Neural cell (in vitro differentiated cells): ENCODE measurements at regions not wholly inside any gene's neighbourhood (a gene's known extent, or its start where the extent isn't known, plus 50 kb on each side); places are given as distances from the start of the nearest gene placed in this dataset.

Source experiments
- H2AFZ ChIP-seq: fragments of 200-600, 300-800 bp; sonication (generic), shearing (Covaris generic); 2 replicates; pipeline ENCODE4 v1.6.0; 2014; ENCODE audit warnings: low read depth, mild to moderate bottlenecking, antibody characterized with exemption, low read length, moderate library complexity
- H3F3A ChIP-seq: fragments of 200-600 bp; shearing (Covaris generic); 2 replicates; pipeline ENCODE4 v1.6.1; 2016; ENCODE audit warnings: mild to moderate bottlenecking, moderate library complexity, mixed read lengths, antibody characterized with exemption, low read length; ENCODE audit not compliant: insufficient read depth, poor library complexity, severe bottlenecking
- H3K27ac ChIP-seq: fragments of 200-600, 300-800 bp; sonication (generic), shearing (Covaris generic); 2 replicates; pipeline ENCODE4 v1.5.1; 2014; ENCODE audit warnings: mild to moderate bottlenecking, low read length, moderate library complexity
- H3K27me3 ChIP-seq: fragments of 300-800, 200-600 bp; sonication (generic), shearing (Covaris generic); 2 replicates; pipeline ENCODE4 v1.6.0; 2014; ENCODE audit warnings: mild to moderate bottlenecking, low read depth, low read length, moderate library complexity; ENCODE audit not compliant: insufficient read depth
- H3K36me3 ChIP-seq: fragments of 300-800, 200-600 bp; sonication (generic), shearing (Covaris generic); 2 replicates; pipeline ENCODE4 v1.5.1; 2014; ENCODE audit warnings: mild to moderate bottlenecking, antibody characterized with exemption, low read length, moderate library complexity; ENCODE audit not compliant: insufficient read depth
- H3K4me2 ChIP-seq: fragments of 300-800, 200-600 bp; sonication (generic), shearing (Covaris generic); 2 replicates; pipeline ENCODE4 v1.6.0; 2014; ENCODE audit warnings: mild to moderate bottlenecking, low read length
- H3K4me3 ChIP-seq: fragments of 300-800, 200-600 bp; sonication (generic), shearing (Covaris generic); 2 replicates; pipeline ENCODE4 v1.5.1; 2014; ENCODE audit warnings: mild to moderate bottlenecking, low read length, moderate library complexity
- H3K79me2 ChIP-seq: fragments of 200-600 bp; shearing (Covaris generic); replicated peaks from 2 replicates; pipeline ENCODE4 v1.6.0; 2014; ENCODE audit warnings: mild to moderate bottlenecking, low read length, moderate library complexity; ENCODE audit not compliant: insufficient read depth
- H3K9ac ChIP-seq: fragments of 300-800, 200-600 bp; sonication (generic), shearing (Covaris generic); 2 replicates; pipeline ENCODE4 v1.6.1; 2016; ENCODE audit warnings: mild to moderate bottlenecking, low read length, mixed read lengths
- H3K9me2 ChIP-seq: fragments of 200-600 bp; shearing (Covaris generic); 2 replicates; pipeline ENCODE4 v1.6.1; 2016; ENCODE audit warnings: mild to moderate bottlenecking, low read length, mixed read lengths; ENCODE audit not compliant: insufficient read depth
- H3K9me3 ChIP-seq: fragments of 200-600, 300-800 bp; sonication (generic), shearing (Covaris generic); 2 replicates; pipeline ENCODE4 v1.6.1; 2016; ENCODE audit warnings: mild to moderate bottlenecking, mixed run types, low read length, moderate library complexity, mixed read lengths
- H4K20me1 ChIP-seq: fragments of 200-600 bp; shearing (Covaris generic); 2 replicates; pipeline ENCODE4 v1.6.1; 2016; ENCODE audit warnings: mild to moderate bottlenecking, mixed run types; ENCODE audit not compliant: insufficient read depth
- EP300 ChIP-seq: fragments of 450-650 bp; conservative IDR thresholded peaks from 2 replicates; pipeline ENCODE4 v1.6.1; 2014; ENCODE audit warnings: antibody characterized with exemption, mild to moderate bottlenecking, moderate library complexity; ENCODE audit not compliant: poor library complexity, severe bottlenecking
- EZH2 ChIP-seq: fragments of 200-600, 300-800 bp; shearing (Covaris generic), sonication (generic); IDR thresholded peaks from 2 replicates; pipeline ENCODE4 v1.6.1; 2014; ENCODE audit warnings: antibody characterized with exemption, low read length, borderline replicate concordance, mild to moderate bottlenecking; ENCODE audit not compliant: insufficient read depth, poor library complexity, severe bottlenecking
- MXI1 ChIP-seq: fragments of 450-650 bp; conservative IDR thresholded peaks from 2 replicates; pipeline ENCODE4 v1.6.1; 2014; ENCODE audit warnings: antibody characterized with exemption, mild to moderate bottlenecking; ENCODE audit not compliant: poor library complexity, severe bottlenecking
- POLR2AphosphoS5 ChIP-seq: IDR thresholded peaks from 2 replicates; pipeline ENCODE4 v1.6.1; 2012
- RAD21 ChIP-seq: fragments of 450-650 bp; conservative IDR thresholded peaks from 2 replicates; pipeline ENCODE4 v1.6.1; 2014; ENCODE audit warnings: antibody characterized with exemption, mild to moderate bottlenecking, moderate library complexity
- SMC3 ChIP-seq: fragments of 450-650 bp; conservative IDR thresholded peaks from 2 replicates; pipeline ENCODE4 v1.6.1; 2014; ENCODE audit warnings: antibody characterized with exemption, mild to moderate bottlenecking, moderate library complexity; ENCODE audit not compliant: poor library complexity
- TAF1 ChIP-seq: IDR thresholded peaks from 2 replicates; pipeline ENCODE4 v1.6.1; 2012; ENCODE audit warnings: low read depth
- TF ChIP-seq, protein P1 (sequence below): IDR thresholded peaks from 2 replicates; pipeline ENCODE4 v1.6.1; 2012; ENCODE audit warnings: borderline replicate concordance
- TF ChIP-seq, protein P2 (sequence below): fragments of 450-650 bp; IDR thresholded peaks from 2 replicates; pipeline ENCODE4 v1.5.1; 2014; ENCODE audit warnings: antibody characterized with exemption, mild to moderate bottlenecking, moderate library complexity; ENCODE audit not compliant: poor library complexity, severe bottlenecking

- Histone ChIP-seq H3K9me3 (no peaks in the 10 kb centered on the region), H2AFZ (no peak overlapping the region), H3K9ac (no peak overlapping the region), H3K4me3 (no peak overlapping the region), H3K79me2 (no peaks in the 10 kb centered on the region), H3K36me3 (no peaks in the 10 kb centered on the region), H3K4me2 (no peak overlapping the region), H3K27ac (no peak overlapping the region), H3K27me3 (no peaks in the 10 kb centered on the region), H3F3A (no peaks in the 10 kb centered on the region), H3K9me2 (no peaks in the 10 kb centered on the region), H4K20me1 (no peaks in the 10 kb centered on the region)
- TF ChIP-seq SMC3 (no peak), EP300 (no peak), POLR2AphosphoS5 (no peak), RAD21 (no peak), MXI1 (no peak), TAF1 (no peak), EZH2 (no peak)
- TF ChIP-seq, protein P1, sequence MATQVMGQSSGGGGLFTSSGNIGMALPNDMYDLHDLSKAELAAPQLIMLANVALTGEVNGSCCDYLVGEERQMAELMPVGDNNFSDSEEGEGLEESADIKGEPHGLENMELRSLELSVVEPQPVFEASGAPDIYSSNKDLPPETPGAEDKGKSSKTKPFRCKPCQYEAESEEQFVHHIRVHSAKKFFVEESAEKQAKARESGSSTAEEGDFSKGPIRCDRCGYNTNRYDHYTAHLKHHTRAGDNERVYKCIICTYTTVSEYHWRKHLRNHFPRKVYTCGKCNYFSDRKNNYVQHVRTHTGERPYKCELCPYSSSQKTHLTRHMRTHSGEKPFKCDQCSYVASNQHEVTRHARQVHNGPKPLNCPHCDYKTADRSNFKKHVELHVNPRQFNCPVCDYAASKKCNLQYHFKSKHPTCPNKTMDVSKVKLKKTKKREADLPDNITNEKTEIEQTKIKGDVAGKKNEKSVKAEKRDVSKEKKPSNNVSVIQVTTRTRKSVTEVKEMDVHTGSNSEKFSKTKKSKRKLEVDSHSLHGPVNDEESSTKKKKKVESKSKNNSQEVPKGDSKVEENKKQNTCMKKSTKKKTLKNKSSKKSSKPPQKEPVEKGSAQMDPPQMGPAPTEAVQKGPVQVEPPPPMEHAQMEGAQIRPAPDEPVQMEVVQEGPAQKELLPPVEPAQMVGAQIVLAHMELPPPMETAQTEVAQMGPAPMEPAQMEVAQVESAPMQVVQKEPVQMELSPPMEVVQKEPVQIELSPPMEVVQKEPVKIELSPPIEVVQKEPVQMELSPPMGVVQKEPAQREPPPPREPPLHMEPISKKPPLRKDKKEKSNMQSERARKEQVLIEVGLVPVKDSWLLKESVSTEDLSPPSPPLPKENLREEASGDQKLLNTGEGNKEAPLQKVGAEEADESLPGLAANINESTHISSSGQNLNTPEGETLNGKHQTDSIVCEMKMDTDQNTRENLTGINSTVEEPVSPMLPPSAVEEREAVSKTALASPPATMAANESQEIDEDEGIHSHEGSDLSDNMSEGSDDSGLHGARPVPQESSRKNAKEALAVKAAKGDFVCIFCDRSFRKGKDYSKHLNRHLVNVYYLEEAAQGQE: no peak
- TF ChIP-seq, protein P2, sequence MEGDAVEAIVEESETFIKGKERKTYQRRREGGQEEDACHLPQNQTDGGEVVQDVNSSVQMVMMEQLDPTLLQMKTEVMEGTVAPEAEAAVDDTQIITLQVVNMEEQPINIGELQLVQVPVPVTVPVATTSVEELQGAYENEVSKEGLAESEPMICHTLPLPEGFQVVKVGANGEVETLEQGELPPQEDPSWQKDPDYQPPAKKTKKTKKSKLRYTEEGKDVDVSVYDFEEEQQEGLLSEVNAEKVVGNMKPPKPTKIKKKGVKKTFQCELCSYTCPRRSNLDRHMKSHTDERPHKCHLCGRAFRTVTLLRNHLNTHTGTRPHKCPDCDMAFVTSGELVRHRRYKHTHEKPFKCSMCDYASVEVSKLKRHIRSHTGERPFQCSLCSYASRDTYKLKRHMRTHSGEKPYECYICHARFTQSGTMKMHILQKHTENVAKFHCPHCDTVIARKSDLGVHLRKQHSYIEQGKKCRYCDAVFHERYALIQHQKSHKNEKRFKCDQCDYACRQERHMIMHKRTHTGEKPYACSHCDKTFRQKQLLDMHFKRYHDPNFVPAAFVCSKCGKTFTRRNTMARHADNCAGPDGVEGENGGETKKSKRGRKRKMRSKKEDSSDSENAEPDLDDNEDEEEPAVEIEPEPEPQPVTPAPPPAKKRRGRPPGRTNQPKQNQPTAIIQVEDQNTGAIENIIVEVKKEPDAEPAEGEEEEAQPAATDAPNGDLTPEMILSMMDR: no peak
Observed at GRCh38 chr6:6924708-6925107, 183.1 kb upstream of the RREB1 start.

GRCh38 chr6:6925391-6926164 is 182.2 kb upstream of the RREB1 start:
- no peaks in the 10 kb centered on the region for H4K20me1 ChIP-seq
- no peak overlapping the region for H3K27ac ChIP-seq
- H3K79me2 ChIP-seq: no peaks in the 10 kb centered on the region
- H3K4me2 ChIP-seq: no peak overlapping the region
- no peak overlapping the region for H3K9ac ChIP-seq
- H3K9me3 ChIP-seq: no peaks in the 10 kb centered on the region
- TF ChIP-seq, protein P2: no peak
- TF ChIP-seq RAD21 (no peak), POLR2AphosphoS5 (no peak), MXI1 (no peak), EP300 (no peak), SMC3 (no peak), EZH2 (no peak), TAF1 (no peak)
- TF ChIP-seq, protein P1: no peak
- H3K4me3 ChIP-seq: no peak overlapping the region
- H3F3A ChIP-seq: no peaks in the 10 kb centered on the region
- no peak overlapping the region for H2AFZ ChIP-seq
- no peaks in the 10 kb centered on the region for H3K9me2 ChIP-seq
- H3K27me3 ChIP-seq: no peaks in the 10 kb centered on the region
- no peaks in the 10 kb centered on the region for H3K36me3 ChIP-seq
